Activated CD4-positive, alpha-beta T cell treated with anti-CD3 and anti-CD28 coated beads, Interleukin-10, Interleukin-2, amounts not matched to agents 100 ng/mL and 50 ng/mL, durations not matched to agents 16 hours and 8 hours (primary cell): ENCODE measurements at regions not wholly inside any gene's neighbourhood (a gene's known extent, or its start where the extent isn't known, plus 50 kb on each side); places are given as distances from the start of the nearest gene placed in this dataset.
A peak's percentile ranks its signal among the peaks of the same experiment; 100 is the strongest.
"Not testable (repeated sequence)": the region's sequence is repeated elsewhere in the genome, so short reads cannot be mapped to it uniquely, and the experiment has no call there.

Experiments used
- DNase-seq: peaks from one replicate; pipeline ENCODE4 v3.0.0-alpha.2; 2020

GRCh38 chr13:105914291-105915036 is 621.0 kb downstream of the EFNB2 start:
- DNase-seq = no peak

GRCh38 chr13:105908586-105908985 is 626.9 kb downstream of the EFNB2 start:
- DNase-seq = peak; percentile 22

- no peak for DNase-seq
These were observed 628.0 kb downstream of the EFNB2 start for GRCh38 chr13:105907319-105908019.

- no peak for DNase-seq
These were observed 628.7 kb downstream of the EFNB2 start for GRCh38 chr13:105906746-105907145.

- no peak for DNase-seq
These were observed 631.3 kb downstream of the EFNB2 start for GRCh38 chr13:105904034-105904742.

GRCh38 chr13:105902396-105902795 is 633.1 kb downstream of the EFNB2 start:
- DNase-seq = no peak

- no peak for DNase-seq
These were observed 637.9 kb downstream of the EFNB2 start for GRCh38 chr13:105897575-105897974.

GRCh38 chr13:105894697-105895096 is 640.8 kb downstream of the EFNB2 start:
- no peak for DNase-seq

GRCh38 chr13:105890509-105890908 is 645.0 kb downstream of the EFNB2 start:
- no peak for DNase-seq

GRCh38 chr13:105878119-105878700 is 657.3 kb downstream of the EFNB2 start:
- DNase-seq = no peak

GRCh38 chr13:105874814-105875213 is 660.6 kb downstream of the EFNB2 start:
- no peak for DNase-seq

- no peak for DNase-seq
These were observed 663.7 kb downstream of the EFNB2 start for GRCh38 chr13:105871768-105872167.

- no peak for DNase-seq
These were observed 664.1 kb downstream of the EFNB2 start for GRCh38 chr13:105871326-105871725.

GRCh38 chr13:105863300-105863920 is 672.1 kb downstream of the EFNB2 start:
- no peak for DNase-seq

GRCh38 chr13:105848494-105848893 is 687.0 kb downstream of the EFNB2 start:
- DNase-seq = no peak

- DNase-seq = no peak
These were observed 687.8 kb downstream of the EFNB2 start for GRCh38 chr13:105847527-105848291.

- DNase-seq = no peak
These were observed 688.5 kb downstream of the EFNB2 start for GRCh38 chr13:105846923-105847322.

- DNase-seq = no peak
These were observed 694.2 kb downstream of the EFNB2 start for GRCh38 chr13:105841286-105841685.

GRCh38 chr13:105838231-105838630 is 697.2 kb downstream of the EFNB2 start:
- no peak for DNase-seq

GRCh38 chr13:105837295-105837694 is 698.2 kb downstream of the EFNB2 start:
- not testable (repeated sequence) for DNase-seq

- DNase-seq = no peak
These were observed 704.6 kb downstream of the EFNB2 start for GRCh38 chr13:105830821-105831220.
